PFSK-1 (cell line): ENCODE measurements at regions not wholly inside any gene's neighbourhood (a gene's known extent, or its start where the extent isn't known, plus 50 kb on each side); places are given as distances from the start of the nearest gene placed in this dataset.

Experiments
- FOXP2 ChIP-seq: optimal IDR thresholded peaks from 2 replicates; pipeline ENCODE3; 2011; ENCODE audit warnings: borderline replicate concordance, control low read depth, inconsistent platforms; ENCODE audit not compliant: insufficient read depth; ENCODE audit errors: extremely low read length, extremely low read depth
- POLR2AphosphoS5 ChIP-seq: IDR thresholded peaks from 2 replicates; pipeline ENCODE4 v1.6.1; 2012; ENCODE audit warnings: low read depth, mild to moderate bottlenecking, control low read depth, low read length, moderate library complexity
- SIN3A ChIP-seq: IDR thresholded peaks from 2 replicates; pipeline ENCODE4 v1.6.1; 2012; ENCODE audit warnings: mild to moderate bottlenecking, low read length, moderate library complexity, borderline replicate concordance; ENCODE audit not compliant: insufficient read depth
- TAF1 ChIP-seq: IDR thresholded peaks from 2 replicates; pipeline ENCODE4 v1.6.1; 2012; ENCODE audit warnings: low read length, control low read depth, borderline replicate concordance; ENCODE audit not compliant: insufficient read depth
- TF ChIP-seq, protein P1 (sequence below), 2 experiments: IDR thresholded peaks; 2 replicates each; pipeline versions ENCODE4 v1.6.1 to v1.8.0; 2011 to 2012; ENCODE audit warnings: low read depth in 2 of 2, low read length in 2 of 2, control low read depth in 1 of 2, inconsistent platforms in 1 of 2, mild to moderate bottlenecking in 1 of 2, moderate library complexity in 1 of 2; ENCODE audit not compliant: insufficient read depth in 1 of 2

DNA sequence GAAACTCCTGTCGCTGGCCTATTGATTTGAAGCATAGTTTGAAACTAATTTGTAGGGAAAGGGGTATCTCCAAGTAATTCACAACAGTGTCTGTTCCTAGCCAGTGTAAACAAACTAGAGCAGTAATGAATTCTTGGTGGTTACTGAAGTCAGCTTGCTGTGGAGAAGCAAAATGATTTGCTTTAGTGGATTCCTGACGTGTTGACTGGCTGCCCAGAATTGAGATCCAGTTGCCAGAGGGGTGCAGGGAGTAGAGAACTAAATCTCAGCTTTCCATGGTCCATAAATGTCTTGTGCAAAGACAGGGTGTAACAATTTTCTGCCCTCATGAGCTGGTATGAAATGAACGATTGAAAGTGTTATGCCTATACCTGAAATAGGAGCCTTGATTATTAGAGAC is 382.5 kb upstream of the KIRREL3 start:
- TF ChIP-seq SIN3A (no peak), POLR2AphosphoS5 (no peak), TAF1 (no peak), FOXP2 (no peak)
- TF ChIP-seq, protein P1, sequence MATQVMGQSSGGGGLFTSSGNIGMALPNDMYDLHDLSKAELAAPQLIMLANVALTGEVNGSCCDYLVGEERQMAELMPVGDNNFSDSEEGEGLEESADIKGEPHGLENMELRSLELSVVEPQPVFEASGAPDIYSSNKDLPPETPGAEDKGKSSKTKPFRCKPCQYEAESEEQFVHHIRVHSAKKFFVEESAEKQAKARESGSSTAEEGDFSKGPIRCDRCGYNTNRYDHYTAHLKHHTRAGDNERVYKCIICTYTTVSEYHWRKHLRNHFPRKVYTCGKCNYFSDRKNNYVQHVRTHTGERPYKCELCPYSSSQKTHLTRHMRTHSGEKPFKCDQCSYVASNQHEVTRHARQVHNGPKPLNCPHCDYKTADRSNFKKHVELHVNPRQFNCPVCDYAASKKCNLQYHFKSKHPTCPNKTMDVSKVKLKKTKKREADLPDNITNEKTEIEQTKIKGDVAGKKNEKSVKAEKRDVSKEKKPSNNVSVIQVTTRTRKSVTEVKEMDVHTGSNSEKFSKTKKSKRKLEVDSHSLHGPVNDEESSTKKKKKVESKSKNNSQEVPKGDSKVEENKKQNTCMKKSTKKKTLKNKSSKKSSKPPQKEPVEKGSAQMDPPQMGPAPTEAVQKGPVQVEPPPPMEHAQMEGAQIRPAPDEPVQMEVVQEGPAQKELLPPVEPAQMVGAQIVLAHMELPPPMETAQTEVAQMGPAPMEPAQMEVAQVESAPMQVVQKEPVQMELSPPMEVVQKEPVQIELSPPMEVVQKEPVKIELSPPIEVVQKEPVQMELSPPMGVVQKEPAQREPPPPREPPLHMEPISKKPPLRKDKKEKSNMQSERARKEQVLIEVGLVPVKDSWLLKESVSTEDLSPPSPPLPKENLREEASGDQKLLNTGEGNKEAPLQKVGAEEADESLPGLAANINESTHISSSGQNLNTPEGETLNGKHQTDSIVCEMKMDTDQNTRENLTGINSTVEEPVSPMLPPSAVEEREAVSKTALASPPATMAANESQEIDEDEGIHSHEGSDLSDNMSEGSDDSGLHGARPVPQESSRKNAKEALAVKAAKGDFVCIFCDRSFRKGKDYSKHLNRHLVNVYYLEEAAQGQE (IDR thresholded peaks at IDR 0.05; ENCODE audit: insufficient read depth in 1 of 2, low read depth in 2 of 2, low read length in 2 of 2) = no peak

DNA sequence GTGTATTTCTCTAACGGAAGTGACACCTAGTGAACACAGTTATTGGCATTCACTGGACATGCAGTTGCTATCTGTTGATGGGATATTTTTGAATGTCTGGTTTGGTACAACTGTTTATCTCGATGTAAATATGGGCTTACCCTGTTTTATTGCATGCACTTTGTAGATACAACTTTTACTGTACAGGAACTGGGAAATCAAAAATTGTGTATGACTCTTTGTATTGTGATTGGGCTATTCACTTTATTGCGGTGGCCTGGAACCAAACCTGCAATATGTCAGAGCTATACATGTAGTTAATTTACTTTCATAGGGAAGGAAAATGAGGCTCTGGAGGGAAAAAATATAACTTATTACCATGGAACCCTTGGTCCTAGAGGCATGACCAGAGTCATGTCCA is 380.7 kb upstream of the KIRREL3 start:
- no peak for TF ChIP-seq SIN3A
- TF ChIP-seq, protein P1 (IDR thresholded peaks at IDR 0.05; ENCODE audit: insufficient read depth in 1 of 2, low read depth in 2 of 2, low read length in 2 of 2) = no peak
- TF ChIP-seq FOXP2 = no peak
- no peak for TF ChIP-seq TAF1
- TF ChIP-seq POLR2AphosphoS5 = no peak

GRCh38 chr11:127379686-127380085 is 379.1 kb upstream of the KIRREL3 start:
- TF ChIP-seq SIN3A (no peak), TAF1 (no peak), FOXP2 (no peak), POLR2AphosphoS5 (no peak)
- TF ChIP-seq, protein P1 (IDR thresholded peaks at IDR 0.05; ENCODE audit: insufficient read depth in 1 of 2, low read depth in 2 of 2, low read length in 2 of 2) = no peak

DNA sequence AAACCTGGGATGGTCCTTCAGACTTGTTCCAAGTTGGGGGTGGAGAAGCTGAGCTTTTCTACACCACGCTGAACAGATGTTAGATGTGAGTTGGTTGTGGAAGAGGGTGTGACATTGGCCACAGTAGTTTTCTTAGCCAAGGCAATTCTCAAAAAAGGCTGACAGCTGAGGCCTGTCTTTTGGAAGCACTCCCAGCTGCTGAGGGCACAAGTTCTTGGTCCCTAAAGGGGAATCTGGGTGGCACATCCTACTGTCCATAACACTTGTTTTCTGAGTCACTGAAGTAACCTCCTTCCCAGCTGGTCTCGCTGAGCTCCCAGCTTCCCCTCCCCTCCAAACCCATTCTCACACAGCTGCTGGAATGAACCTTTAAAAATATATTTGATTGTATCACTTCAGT is 375.7 kb upstream of the KIRREL3 start:
- TF ChIP-seq, protein P1 (IDR thresholded peaks at IDR 0.05; ENCODE audit: insufficient read depth in 1 of 2, low read depth in 2 of 2, low read length in 2 of 2) = no peak
- TF ChIP-seq TAF1 (no peak), POLR2AphosphoS5 (no peak), FOXP2 (no peak), SIN3A (no peak)

- no peak for TF ChIP-seq POLR2AphosphoS5
- TF ChIP-seq TAF1 = no peak
- no peak for TF ChIP-seq FOXP2
- TF ChIP-seq, protein P1 (IDR thresholded peaks at IDR 0.05; ENCODE audit: insufficient read depth in 1 of 2, low read depth in 2 of 2, low read length in 2 of 2) = no peak
- no peak for TF ChIP-seq SIN3A
Measured at GRCh38 chr11:127369356-127369755, 368.8 kb upstream of the KIRREL3 start.
